Stimulated activated CD4-positive, alpha-beta T cell treated with anti-CD3 and anti-CD28 coated beads, Interleukin-15, amount 100 ng/mL, for 48 hours (primary cell): ENCODE measurements at regions not wholly inside any gene's neighbourhood (a gene's known extent, or its start where the extent isn't known, plus 50 kb on each side); places are given as distances from the start of the nearest gene placed in this dataset.

Experiments used
- DNase-seq, 2 donors: peaks; one replicate each; pipeline ENCODE4 v3.0.0-alpha.2; 2020; ENCODE audit warnings: low read depth in 2 of 2

GRCh38 chr4:178556796-178557195 lies 1114.6 kb upstream of the AGA start:
- no peak for DNase-seq

- DNase-seq = no peak
Measured at GRCh38 chr4:178577933-178578332, 1135.7 kb upstream of the AGA start.

DNA sequence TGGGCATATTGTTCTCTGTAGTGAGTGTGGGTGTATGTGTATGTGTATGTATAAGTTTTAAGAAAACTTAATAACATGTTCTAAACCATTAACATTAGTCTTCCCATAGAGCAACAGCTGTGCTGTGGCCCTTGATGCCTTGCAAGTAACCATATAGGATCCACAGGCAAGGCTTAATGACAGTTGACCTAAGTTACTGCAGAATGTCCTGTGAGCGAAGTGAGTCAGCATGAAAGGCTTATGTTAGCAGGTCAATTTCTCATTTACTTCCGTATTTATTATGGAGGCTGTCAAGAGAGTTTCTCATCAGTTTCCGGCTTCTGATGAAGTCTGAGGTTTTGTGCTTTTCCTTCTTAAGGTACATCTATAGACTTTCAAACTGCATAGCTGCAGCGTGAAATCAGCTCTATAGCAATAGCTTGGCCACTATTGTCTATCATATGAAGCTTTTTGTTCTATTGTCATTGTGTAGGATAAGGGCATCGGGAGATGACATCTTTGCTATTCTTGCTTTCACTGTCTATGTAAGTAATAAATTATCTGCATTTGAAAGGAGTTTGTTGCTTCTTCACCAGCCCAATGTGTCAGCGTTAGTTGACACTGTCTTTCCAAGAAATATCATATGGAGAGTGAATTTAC lies 1153.4 kb upstream of the AGA start:
- no peak for DNase-seq

GRCh38 chr4:178598672-178599071 lies 1156.4 kb upstream of the AGA start:
- no peak for DNase-seq

DNA sequence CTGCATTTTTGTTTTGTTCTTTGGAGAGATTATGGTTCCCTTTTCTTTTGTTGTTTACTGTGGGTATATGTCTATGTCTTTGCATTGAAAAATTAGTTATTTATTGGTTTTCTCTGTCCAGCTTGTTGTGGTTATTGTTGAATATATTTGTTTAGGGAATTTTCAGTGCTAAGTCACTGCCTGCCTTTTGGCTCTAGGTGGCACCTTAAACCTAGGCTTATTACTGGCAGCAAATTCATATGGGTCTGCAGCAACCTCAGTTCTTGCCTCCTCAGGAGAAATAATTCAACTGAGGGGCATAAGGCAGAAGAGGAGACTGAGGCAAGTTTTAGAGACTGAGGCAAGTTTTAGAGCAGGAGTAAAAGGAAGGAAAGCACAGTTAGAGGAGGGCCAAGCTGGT lies 1157.3 kb upstream of the AGA start:
- DNase-seq = no peak

DNA sequence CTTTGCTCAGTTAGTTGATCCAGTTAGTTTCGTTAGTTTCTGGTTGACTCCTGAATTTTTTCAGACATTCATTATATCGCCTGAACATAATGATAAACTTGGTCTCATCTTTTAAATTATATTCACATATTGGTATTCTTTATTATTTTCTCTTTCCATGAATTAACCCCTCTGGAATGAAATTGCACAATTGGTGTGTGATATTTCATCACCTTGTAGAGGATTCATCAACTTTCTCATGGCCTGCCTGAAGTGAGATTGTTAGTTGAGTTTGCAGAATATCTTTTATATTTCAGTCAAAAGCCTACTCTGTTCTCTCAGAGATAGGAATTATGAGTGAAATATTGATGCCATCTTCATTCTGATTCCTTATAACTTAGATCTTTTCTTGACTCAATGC lies 1160.6 kb upstream of the AGA start:
- DNase-seq = no peak

GRCh38 chr4:178611062-178611461 lies 1168.8 kb upstream of the AGA start:
- DNase-seq = no peak

- DNase-seq = peak in 1 of 2 donors; percentile 4
Measured at GRCh38 chr4:178612733-178613132, 1170.5 kb upstream of the AGA start.

DNA sequence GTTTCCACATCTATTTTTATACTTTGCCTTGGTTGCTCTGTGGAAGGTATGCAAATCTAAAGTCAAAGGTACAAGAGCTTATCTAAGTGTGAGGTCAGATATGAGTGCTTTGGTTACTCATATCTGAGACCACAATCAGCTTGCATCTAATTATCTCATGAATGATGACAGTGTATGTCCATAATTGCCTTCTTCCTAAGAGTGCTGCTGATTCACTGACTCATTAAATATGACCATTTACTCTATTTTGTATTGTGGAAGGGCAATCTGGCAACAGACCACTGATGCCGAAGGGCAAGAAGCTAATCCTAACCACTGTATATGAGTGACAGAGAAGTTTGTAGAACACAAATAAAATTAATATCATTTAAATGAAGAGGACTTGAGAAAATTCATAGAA lies 1190.2 kb upstream of the AGA start:
- DNase-seq = no peak

GRCh38 chr4:178633263-178633662 lies 1191.0 kb upstream of the AGA start:
- DNase-seq = no peak

- no peak for DNase-seq
Measured at GRCh38 chr4:178664621-178665020, 1222.4 kb upstream of the AGA start.

GRCh38 chr4:178665916-178666315 lies 1223.7 kb upstream of the AGA start:
- DNase-seq = no peak

DNA sequence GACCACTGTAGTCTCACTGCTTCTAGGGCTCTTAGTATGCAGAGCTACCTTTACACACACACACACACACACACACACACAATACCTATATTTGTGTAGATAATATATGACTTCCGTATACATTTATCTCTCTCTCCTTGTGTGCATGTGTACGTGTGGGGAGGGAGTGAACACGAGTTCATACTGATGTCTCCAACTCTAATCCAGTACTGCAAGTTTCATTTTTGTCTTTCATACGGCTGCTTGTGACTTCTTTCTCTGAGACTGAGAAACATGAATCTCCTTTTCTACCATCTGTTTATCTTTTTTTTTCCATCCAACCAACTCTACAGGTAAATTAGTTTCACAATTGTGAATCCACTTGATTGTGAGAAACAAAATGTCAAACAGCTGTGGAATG lies 1229.5 kb upstream of the AGA start:
- DNase-seq = no peak

- DNase-seq = no peak
Measured at GRCh38 chr4:178672512-178672911, 1230.3 kb upstream of the AGA start.

DNA sequence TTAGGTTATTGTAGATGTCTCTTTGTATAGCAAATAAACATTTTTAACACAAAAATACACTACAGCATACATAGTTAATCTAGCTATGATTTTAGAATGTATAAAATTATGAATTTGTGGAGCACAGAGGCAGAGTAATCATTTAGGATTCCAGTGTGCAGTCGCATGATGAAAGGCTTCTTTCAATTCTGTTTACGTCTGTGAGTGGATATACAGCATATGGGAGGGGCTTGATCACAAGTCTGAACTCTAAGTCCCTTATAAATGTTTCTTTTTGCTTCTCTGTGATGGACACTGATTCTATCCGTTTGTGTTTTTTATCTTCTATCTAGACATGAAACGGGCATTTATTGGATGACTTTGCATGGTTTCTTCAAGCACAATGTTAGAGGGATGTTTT lies 1239.6 kb upstream of the AGA start:
- no peak for DNase-seq

DNA sequence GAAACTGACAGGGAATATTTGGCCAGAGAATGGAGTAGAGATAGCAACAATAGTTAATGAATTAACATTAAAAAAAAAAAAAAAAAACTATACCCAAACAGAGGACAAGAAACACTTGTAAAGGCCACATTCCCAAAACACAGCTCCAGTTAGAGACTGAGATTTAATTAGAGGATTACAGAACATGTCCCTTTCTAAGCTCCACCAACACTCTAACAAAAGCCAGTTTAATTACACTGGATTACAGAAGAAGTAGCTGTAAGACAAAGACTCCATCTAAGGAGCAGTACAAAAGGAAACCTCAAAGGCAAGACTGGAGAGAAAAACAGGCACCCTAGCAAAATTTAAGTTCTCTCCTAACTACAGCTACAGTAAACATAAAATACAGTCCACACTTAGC lies 1247.7 kb upstream of the AGA start:
- no peak for DNase-seq

DNA sequence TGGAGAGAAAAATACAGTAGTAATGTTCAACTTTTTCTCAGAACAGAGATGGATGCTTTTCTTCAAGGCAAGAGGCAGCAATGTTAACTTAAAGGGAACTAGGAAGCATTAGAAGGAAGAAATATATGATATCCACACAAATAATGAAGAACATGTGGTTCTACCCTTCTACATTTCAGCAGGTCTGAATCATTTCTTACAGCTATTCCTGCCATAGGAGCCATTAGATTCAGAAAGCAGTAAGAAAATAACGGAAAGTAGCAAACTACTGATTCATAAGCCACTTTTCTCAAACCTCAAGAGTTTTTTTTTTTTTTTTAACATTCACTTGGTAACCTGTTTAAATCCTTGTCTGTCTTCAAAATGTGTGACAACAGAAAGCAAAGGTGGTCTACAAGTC lies 1251.6 kb upstream of the AGA start:
- no peak for DNase-seq

GRCh38 chr4:178696515-178696914 lies 1254.3 kb upstream of the AGA start:
- no peak for DNase-seq

- no peak for DNase-seq
Measured at GRCh38 chr4:178712486-178712885, 1270.2 kb upstream of the AGA start.

DNA sequence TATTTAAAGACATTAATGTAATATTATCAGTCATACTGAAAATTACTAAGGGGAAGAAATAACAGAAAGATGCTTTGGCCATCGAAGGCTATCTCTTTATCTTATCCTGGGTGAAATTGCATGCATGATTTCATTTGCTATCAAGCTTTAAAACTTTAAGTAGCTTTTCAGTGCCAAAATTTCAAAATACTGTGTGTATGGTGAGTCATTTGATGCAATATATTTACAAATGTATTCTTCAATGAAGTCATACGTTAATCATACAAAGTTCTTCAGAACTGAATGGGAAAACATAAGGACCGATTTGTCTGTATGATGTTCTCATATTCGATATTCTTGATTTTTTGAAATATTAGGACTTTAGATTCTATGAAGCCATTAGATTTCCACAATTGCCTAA lies 1295.8 kb upstream of the AGA start:
- no peak for DNase-seq

GRCh38 chr4:178745203-178745602 lies 1303.0 kb upstream of the AGA start:
- no peak for DNase-seq

DNA sequence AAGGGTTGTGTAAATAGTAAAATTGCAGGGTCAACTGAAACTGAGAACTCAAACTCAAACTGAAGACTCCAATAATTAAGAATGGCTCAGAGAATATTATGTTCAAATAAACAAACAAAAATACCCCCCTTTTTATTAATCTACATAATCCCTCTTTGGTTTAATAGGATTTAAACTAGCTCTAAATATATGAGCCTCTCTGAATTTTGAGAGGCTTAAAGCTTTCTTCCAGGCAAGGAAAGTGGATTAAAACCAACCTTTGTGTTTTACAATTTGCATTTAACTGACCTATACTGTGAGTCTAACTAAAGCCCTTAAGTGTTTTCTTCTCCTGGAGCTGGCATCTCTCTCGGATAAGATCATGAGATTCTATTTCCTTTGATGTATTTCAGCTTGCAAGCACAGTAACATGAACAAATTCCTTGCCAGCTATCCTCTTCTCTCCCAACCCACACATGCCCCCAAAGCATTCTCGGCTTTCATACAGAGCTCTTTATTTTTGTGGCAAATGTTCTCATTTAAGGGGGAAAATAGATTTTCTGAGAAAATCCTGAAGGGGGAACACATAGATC lies 1310.8 kb upstream of the AGA start:
- no peak for DNase-seq

- no peak for DNase-seq
Measured at GRCh38 chr4:178778496-178778895, 1336.3 kb upstream of the AGA start.

- no peak for DNase-seq
Measured at GRCh38 chr4:178781779-178782178, 1339.5 kb upstream of the AGA start.
